GM18868 (cell line): ENCODE measurements at regions not wholly inside any gene's neighbourhood (a gene's known extent, or its start where the extent isn't known, plus 50 kb on each side); places are given as distances from the start of the nearest gene placed in this dataset.

ENCODE experiments used
- ATAC-seq: cut with Tn5 transposase; IDR thresholded peaks from one replicate; pipeline ENCODE4 v1.9.1; 2021; ENCODE audit warnings: mild to moderate bottlenecking, moderate library complexity; ENCODE audit not compliant: unreplicated experiment

- ATAC-seq, result no peak
Observed at GRCh38 chr1:239436286-239436685, 49.9 kb downstream of the CHRM3 start.

GRCh38 chr1:239437822-239438221 lies 51.5 kb downstream of the CHRM3 start:
- ATAC-seq, result no peak

- no peak for ATAC-seq
Observed at GRCh38 chr1:239438891-239439290, 52.5 kb downstream of the CHRM3 start.

- no peak for ATAC-seq
Observed at GRCh38 chr1:239443361-239443760, 57.0 kb downstream of the CHRM3 start.

GRCh38 chr1:239446611-239447010 lies 60.2 kb downstream of the CHRM3 start:
- no peak for ATAC-seq

GRCh38 chr1:239448911-239449310 lies 62.5 kb downstream of the CHRM3 start:
- no peak for ATAC-seq

GRCh38 chr1:239455743-239456142 lies 69.4 kb downstream of the CHRM3 start:
- ATAC-seq, result no peak

- no peak for ATAC-seq
Observed at GRCh38 chr1:239456788-239457187, 70.4 kb downstream of the CHRM3 start.

- no peak for ATAC-seq
Observed at GRCh38 chr1:239457491-239458143, 71.2 kb downstream of the CHRM3 start.

- no peak for ATAC-seq
Observed at GRCh38 chr1:239458144-239458500, 71.8 kb downstream of the CHRM3 start.

GRCh38 chr1:239467730-239468129 lies 81.4 kb downstream of the CHRM3 start:
- no peak for ATAC-seq

GRCh38 chr1:239478069-239478468 lies 91.7 kb downstream of the CHRM3 start:
- ATAC-seq, result no peak

- ATAC-seq, result no peak
Observed at GRCh38 chr1:239483391-239483790, 97.0 kb downstream of the CHRM3 start.

GRCh38 chr1:239493811-239494414 lies 107.5 kb downstream of the CHRM3 start:
- no peak for ATAC-seq

GRCh38 chr1:239505094-239505493 lies 118.7 kb downstream of the CHRM3 start:
- no peak for ATAC-seq

- no peak for ATAC-seq
Observed at GRCh38 chr1:239507826-239508225, 121.5 kb downstream of the CHRM3 start.

GRCh38 chr1:239511875-239512274 lies 125.5 kb downstream of the CHRM3 start:
- ATAC-seq, result no peak

- ATAC-seq, result no peak
Observed at GRCh38 chr1:239516579-239516978, 130.2 kb downstream of the CHRM3 start.

GRCh38 chr1:239526391-239526790 lies 140.0 kb downstream of the CHRM3 start:
- no peak for ATAC-seq

GRCh38 chr1:239527051-239527693 lies 140.8 kb downstream of the CHRM3 start:
- ATAC-seq, result no peak

GRCh38 chr1:239536165-239536849 lies 149.9 kb downstream of the CHRM3 start:
- ATAC-seq, result no peak

- ATAC-seq, result no peak
Observed at GRCh38 chr1:239537795-239538194, 151.4 kb downstream of the CHRM3 start.
